Stomach (tissue), 4 donors: ENCODE measurements at regions not wholly inside any gene's neighbourhood (a gene's known extent, or its start where the extent isn't known, plus 50 kb on each side); places are given as distances from the start of the nearest gene placed in this dataset.

Source experiments
- EP300 ChIP-seq: sonication (generic); formaldehyde crosslinking; IDR thresholded peaks from one replicate; pipeline ENCODE4 v1.6.1; 2017; ENCODE audit warnings: antibody characterized with exemption
- POLR2A ChIP-seq, 4 donors: fragments of 450-650 bp; IDR thresholded peaks; one replicate each; pipeline ENCODE4 v1.6.1; 2016; ENCODE audit warnings: antibody characterized with exemption in 4 of 4, control low read depth in 2 of 4, mild to moderate bottlenecking in 1 of 4, moderate library complexity in 1 of 4
- POLR2AphosphoS5 ChIP-seq, 3 donors: sonication (generic); formaldehyde crosslinking; IDR thresholded peaks; one replicate each; pipeline ENCODE4 v1.6.1; 2016; ENCODE audit warnings: antibody characterized with exemption in 3 of 3
- TF ChIP-seq, protein P1 (sequence below), 7 experiments: fragments of 450-650 bp in 4 of 7; fragments of 200-600 bp in 3 of 7; sonication (generic) in 3 of 7; IDR thresholded peaks; one replicate each; pipeline ENCODE4 v1.5.1; 2016 to 2019; ENCODE audit warnings: antibody characterized with exemption in 7 of 7, control low read depth in 2 of 7, mild to moderate bottlenecking in 1 of 7

DNA sequence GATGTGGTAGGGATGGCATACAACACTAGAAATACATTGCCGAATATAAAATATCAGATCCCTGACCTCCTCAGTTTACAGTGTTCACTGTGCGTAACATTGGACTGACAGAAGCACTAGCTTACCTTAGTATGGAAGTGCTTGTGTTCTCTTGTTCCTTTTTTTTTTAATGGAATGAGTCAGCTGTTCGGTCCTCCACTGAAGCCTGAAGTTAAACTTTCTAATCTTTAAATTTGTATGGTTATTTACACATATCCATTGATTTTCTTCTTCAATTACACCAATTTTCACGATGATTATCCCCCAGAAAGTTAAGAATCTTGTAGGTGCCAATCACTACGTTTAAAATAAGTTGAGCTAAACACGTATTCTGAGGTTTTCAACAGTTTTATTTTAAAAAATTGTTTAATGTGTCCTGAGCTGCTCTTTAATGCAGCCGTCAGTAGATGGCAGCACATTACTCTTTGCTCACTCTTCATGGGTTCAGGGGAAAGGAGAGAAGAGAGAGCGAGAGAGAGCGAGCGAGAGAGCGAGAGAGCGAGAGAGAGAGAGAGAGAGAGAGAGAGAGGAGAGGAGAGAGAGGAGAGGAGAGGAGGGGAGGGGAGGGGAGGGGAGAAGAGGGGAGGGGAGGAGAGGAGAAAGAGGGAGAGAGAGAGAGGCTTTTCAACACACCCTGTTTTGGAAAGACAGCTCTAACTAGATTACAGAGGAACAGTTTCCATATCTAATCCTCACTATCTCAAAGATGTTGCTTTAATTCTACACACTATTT lies 134.7 kb upstream of the SCAF11 start:
- no peak for TF ChIP-seq POLR2AphosphoS5 (IDR thresholded peaks at IDR 0.05)
- TF ChIP-seq, protein P1, sequence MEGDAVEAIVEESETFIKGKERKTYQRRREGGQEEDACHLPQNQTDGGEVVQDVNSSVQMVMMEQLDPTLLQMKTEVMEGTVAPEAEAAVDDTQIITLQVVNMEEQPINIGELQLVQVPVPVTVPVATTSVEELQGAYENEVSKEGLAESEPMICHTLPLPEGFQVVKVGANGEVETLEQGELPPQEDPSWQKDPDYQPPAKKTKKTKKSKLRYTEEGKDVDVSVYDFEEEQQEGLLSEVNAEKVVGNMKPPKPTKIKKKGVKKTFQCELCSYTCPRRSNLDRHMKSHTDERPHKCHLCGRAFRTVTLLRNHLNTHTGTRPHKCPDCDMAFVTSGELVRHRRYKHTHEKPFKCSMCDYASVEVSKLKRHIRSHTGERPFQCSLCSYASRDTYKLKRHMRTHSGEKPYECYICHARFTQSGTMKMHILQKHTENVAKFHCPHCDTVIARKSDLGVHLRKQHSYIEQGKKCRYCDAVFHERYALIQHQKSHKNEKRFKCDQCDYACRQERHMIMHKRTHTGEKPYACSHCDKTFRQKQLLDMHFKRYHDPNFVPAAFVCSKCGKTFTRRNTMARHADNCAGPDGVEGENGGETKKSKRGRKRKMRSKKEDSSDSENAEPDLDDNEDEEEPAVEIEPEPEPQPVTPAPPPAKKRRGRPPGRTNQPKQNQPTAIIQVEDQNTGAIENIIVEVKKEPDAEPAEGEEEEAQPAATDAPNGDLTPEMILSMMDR (IDR thresholded peaks at IDR 0.05): peak in 5 of 7 experiments; percentile 26 to 66 (median 62)
- no peak for TF ChIP-seq EP300
- TF ChIP-seq POLR2A (IDR thresholded peaks at IDR 0.05): no peak
